Liver (tissue), 2 donors: ENCODE measurements at regions not wholly inside any gene's neighbourhood (a gene's known extent, or its start where the extent isn't known, plus 50 kb on each side); places are given as distances from the start of the nearest gene placed in this dataset.

ENCODE experiments used
- TF ChIP-seq, protein P1 (sequence below): fragments of 150-350 bp; IDR thresholded peaks from 2 replicates; pipeline ENCODE4 v1.5.1; 2017; ENCODE audit warnings: improper control_type of control experiment, low read depth, low read length; ENCODE audit not compliant: missing input control
- TF ChIP-seq, protein P2 (sequence below): IDR thresholded peaks from 2 replicates; pipeline ENCODE4 v1.6.1; 2016; ENCODE audit warnings: antibody characterized with exemption, mild to moderate bottlenecking
- donor health status: healthy.

DNA sequence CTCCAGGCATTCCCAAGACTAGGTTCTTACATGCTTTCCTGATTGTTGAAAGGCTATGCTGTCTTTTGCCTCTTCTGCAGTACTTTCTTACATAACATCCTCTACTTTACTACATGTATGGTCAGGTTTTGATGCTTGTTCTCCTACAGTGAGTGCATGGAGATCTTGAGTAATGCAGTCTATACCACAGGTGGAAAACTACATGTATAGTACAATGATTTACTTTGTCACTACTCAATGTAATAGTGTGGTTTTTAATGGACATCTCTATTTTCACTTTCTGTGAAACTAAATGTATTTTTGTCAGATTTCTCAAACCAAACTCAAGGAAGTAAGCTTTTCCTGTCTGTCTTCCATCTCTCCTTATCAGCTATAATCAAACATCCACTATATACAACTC is 657.0 kb downstream of the TUSC7 start:
- TF ChIP-seq, protein P1, sequence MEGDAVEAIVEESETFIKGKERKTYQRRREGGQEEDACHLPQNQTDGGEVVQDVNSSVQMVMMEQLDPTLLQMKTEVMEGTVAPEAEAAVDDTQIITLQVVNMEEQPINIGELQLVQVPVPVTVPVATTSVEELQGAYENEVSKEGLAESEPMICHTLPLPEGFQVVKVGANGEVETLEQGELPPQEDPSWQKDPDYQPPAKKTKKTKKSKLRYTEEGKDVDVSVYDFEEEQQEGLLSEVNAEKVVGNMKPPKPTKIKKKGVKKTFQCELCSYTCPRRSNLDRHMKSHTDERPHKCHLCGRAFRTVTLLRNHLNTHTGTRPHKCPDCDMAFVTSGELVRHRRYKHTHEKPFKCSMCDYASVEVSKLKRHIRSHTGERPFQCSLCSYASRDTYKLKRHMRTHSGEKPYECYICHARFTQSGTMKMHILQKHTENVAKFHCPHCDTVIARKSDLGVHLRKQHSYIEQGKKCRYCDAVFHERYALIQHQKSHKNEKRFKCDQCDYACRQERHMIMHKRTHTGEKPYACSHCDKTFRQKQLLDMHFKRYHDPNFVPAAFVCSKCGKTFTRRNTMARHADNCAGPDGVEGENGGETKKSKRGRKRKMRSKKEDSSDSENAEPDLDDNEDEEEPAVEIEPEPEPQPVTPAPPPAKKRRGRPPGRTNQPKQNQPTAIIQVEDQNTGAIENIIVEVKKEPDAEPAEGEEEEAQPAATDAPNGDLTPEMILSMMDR: no peak
- TF ChIP-seq, protein P2, sequence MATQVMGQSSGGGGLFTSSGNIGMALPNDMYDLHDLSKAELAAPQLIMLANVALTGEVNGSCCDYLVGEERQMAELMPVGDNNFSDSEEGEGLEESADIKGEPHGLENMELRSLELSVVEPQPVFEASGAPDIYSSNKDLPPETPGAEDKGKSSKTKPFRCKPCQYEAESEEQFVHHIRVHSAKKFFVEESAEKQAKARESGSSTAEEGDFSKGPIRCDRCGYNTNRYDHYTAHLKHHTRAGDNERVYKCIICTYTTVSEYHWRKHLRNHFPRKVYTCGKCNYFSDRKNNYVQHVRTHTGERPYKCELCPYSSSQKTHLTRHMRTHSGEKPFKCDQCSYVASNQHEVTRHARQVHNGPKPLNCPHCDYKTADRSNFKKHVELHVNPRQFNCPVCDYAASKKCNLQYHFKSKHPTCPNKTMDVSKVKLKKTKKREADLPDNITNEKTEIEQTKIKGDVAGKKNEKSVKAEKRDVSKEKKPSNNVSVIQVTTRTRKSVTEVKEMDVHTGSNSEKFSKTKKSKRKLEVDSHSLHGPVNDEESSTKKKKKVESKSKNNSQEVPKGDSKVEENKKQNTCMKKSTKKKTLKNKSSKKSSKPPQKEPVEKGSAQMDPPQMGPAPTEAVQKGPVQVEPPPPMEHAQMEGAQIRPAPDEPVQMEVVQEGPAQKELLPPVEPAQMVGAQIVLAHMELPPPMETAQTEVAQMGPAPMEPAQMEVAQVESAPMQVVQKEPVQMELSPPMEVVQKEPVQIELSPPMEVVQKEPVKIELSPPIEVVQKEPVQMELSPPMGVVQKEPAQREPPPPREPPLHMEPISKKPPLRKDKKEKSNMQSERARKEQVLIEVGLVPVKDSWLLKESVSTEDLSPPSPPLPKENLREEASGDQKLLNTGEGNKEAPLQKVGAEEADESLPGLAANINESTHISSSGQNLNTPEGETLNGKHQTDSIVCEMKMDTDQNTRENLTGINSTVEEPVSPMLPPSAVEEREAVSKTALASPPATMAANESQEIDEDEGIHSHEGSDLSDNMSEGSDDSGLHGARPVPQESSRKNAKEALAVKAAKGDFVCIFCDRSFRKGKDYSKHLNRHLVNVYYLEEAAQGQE: no peak
